Transverse colon (tissue), 4 donors: ENCODE measurements at regions not wholly inside any gene's neighbourhood (a gene's known extent, or its start where the extent isn't known, plus 50 kb on each side); places are given as distances from the start of the nearest gene placed in this dataset.

Experiments
- DNase-seq: peaks from one replicate; pipeline ENCODE4 v3.0.0-alpha.2; 2019
- H3K27ac ChIP-seq, 4 donors: fragments of 200-600 bp; sonication (generic); 2 replicates each; pipeline ENCODE4 v1.5.1; 2016 to 2018; ENCODE audit warnings: inconsistent platforms in 4 of 4
- H3K27me3 ChIP-seq: fragments of 200-600 bp; sonication (generic); 2 replicates; pipeline ENCODE4 v1.5.1; 2017; ENCODE audit warnings: inconsistent platforms
- H3K36me3 ChIP-seq, 4 donors: fragments of 200-600 bp; sonication (generic); 2 replicates each; pipeline ENCODE4 v1.5.1; 2017 to 2019; ENCODE audit warnings: inconsistent platforms in 4 of 4
- H3K4me1 ChIP-seq, 4 donors: fragments of 200-600 bp; sonication (generic); 2 replicates each; pipeline ENCODE4 v1.5.1; 2017 to 2020; ENCODE audit warnings: inconsistent platforms in 4 of 4
- H3K4me3 ChIP-seq, 4 donors: fragments of 200-600 bp; sonication (generic); 1 replicate in 1 of 4; 2 replicates in 3 of 4; pipeline versions ENCODE4 v1.5.1 to v1.6.1; 2017 to 2019; ENCODE audit warnings: inconsistent platforms in 4 of 4
- H3K9me3 ChIP-seq, 2 donors: fragments of 200-600 bp; sonication (generic); 2 replicates each; pipeline ENCODE4 v1.5.1; 2017 to 2019; ENCODE audit warnings: inconsistent platforms in 2 of 2
- CTCF ChIP-seq, 5 experiments: fragments of 200-600 bp in 3 of 5; fragments of 450-650 bp in 2 of 5; sonication (generic) in 3 of 5; IDR thresholded peaks; 1 replicate in 2 of 5; 2 replicates in 3 of 5; pipeline ENCODE4 v1.5.1; 2016 to 2017; ENCODE audit warnings: antibody characterized with exemption in 5 of 5, inconsistent platforms in 3 of 5, mild to moderate bottlenecking in 2 of 5, moderate library complexity in 1 of 5
- EP300 ChIP-seq: sonication (generic); formaldehyde crosslinking; IDR thresholded peaks from one replicate; pipeline ENCODE4 v1.6.1; 2017; ENCODE audit warnings: antibody characterized with exemption, low read depth
- POLR2A ChIP-seq: fragments of 450-650 bp; IDR thresholded peaks from one replicate; pipeline ENCODE4 v1.6.1; 2016; ENCODE audit warnings: antibody characterized with exemption, mild to moderate bottlenecking, moderate library complexity
- POLR2AphosphoS5 ChIP-seq, 3 donors: sonication (generic); formaldehyde crosslinking; IDR thresholded peaks; one replicate each; pipeline ENCODE4 v1.6.1; 2016; ENCODE audit warnings: antibody characterized with exemption in 3 of 3
- WGBS, 2 donors: methylation state at CpG; one replicate each; pipeline ENCODE4 v1.1.5; 2018; ENCODE audit warnings: low coverage in 1 of 2; 5-methylcytosine and 5-hydroxymethylcytosine counted together
- in situ Hi-C, 4 donors: fragments of 200-750 bp; cut with MboI; loops; one replicate each; pipeline versions ENCODE4 v1.15.0 to v1.15.1; 2017; ENCODE audit warnings: low sequenced_read_pairs in 3 of 4, low pct_ligation_motif_present in 1 of 4, low pct_unique_long_range_greater_than_20kb in 1 of 4
- intact Hi-C: fragments of 100-400 bp; cut with DNase I; formaldehyde crosslinking; loops from one replicate; pipeline ENCODE4 v1.15.1; 2023; ENCODE audit warnings: low total_unique reads

- no peak overlapping the region for H3K27ac ChIP-seq
- in situ Hi-C loops (no loop called here), intact Hi-C loops (no loop called here)
- no peak for DNase-seq
- H3K36me3 ChIP-seq, result no peaks in the 10 kb centered on the region
- no peak overlapping the region for H3K4me3 ChIP-seq
- WGBS, 2 donors, result 70 to 78% methylated on average over 5 of the region's 5 CpGs
- no peaks in the 10 kb centered on the region for H3K9me3 ChIP-seq
- peaks cover 0 to 30% (median 3%) of the 10 kb centered on the region in 4 donors for H3K4me1 ChIP-seq
- no peaks in the 10 kb centered on the region for H3K27me3 ChIP-seq
- TF ChIP-seq POLR2A, result no peak
- no peak for TF ChIP-seq POLR2AphosphoS5 (IDR thresholded peaks at IDR 0.05)
- TF ChIP-seq EP300, result no peak
- TF ChIP-seq CTCF (IDR thresholded peaks at IDR 0.05), result no peak
These were observed 230.5 kb upstream of the MBL2 start for GRCh38 chr10:53003094-53003493.

GRCh38 chr10:52999681-53000080, 227.1 kb upstream of the MBL2 start:
- 53 to 56% methylated on average over 2 of the region's 2 CpGs for WGBS, 2 donors
- TF ChIP-seq CTCF (IDR thresholded peaks at IDR 0.05), result no peak
- TF ChIP-seq POLR2AphosphoS5 (IDR thresholded peaks at IDR 0.05), result no peak
- no peak for TF ChIP-seq EP300
- TF ChIP-seq POLR2A, result no peak
- Histone ChIP-seq H3K36me3 (no peaks in the 10 kb centered on the region), H3K4me1 (peaks cover 0 to 5% (median 0%) of the 10 kb centered on the region in 4 donors), H3K4me3 (no peak overlapping the region), H3K27ac (no peak overlapping the region), H3K27me3 (no peaks in the 10 kb centered on the region), H3K9me3 (no peaks in the 10 kb centered on the region)
- in situ Hi-C loops, result no loop called here
- no peak for DNase-seq
- intact Hi-C loops, result no loop called here

GRCh38 chr10:52999258-52999657, 226.7 kb upstream of the MBL2 start:
- 68 to 80% methylated on average over 1 to 2 of the region's 2 CpGs for WGBS, 2 donors
- TF ChIP-seq POLR2AphosphoS5 (IDR thresholded peaks at IDR 0.05) (no peak), CTCF (IDR thresholded peaks at IDR 0.05) (no peak), POLR2A (no peak), EP300 (no peak)

GRCh38 chr10:52997007-52997406, 224.4 kb upstream of the MBL2 start:
- TF ChIP-seq POLR2A, result no peak
- TF ChIP-seq POLR2AphosphoS5 (IDR thresholded peaks at IDR 0.05), result no peak
- no peak for TF ChIP-seq EP300
- TF ChIP-seq CTCF (IDR thresholded peaks at IDR 0.05), result no peak
- in situ Hi-C loops, result no loop called here
- peaks cover 0 to 5% (median 0%) of the 10 kb centered on the region in 4 donors for H3K4me1 ChIP-seq
- H3K4me3 ChIP-seq, result no peak overlapping the region
- no peaks in the 10 kb centered on the region for H3K9me3 ChIP-seq
- H3K27ac ChIP-seq, result no peak overlapping the region
- no peaks in the 10 kb centered on the region for H3K27me3 ChIP-seq
- intact Hi-C loops, result no loop called here
- H3K36me3 ChIP-seq, result no peaks in the 10 kb centered on the region
- DNase-seq, result no peak

More at GRCh38 chr10:52999258-52999657, 226.7 kb upstream of the MBL2 start:
- no peak for DNase-seq
- H3K4me3 ChIP-seq, result no peak overlapping the region
- intact Hi-C loops (no loop called here), in situ Hi-C loops (no loop called here)
- H3K4me1 ChIP-seq, result peaks cover 0 to 5% (median 0%) of the 10 kb centered on the region in 4 donors
- no peaks in the 10 kb centered on the region for H3K36me3 ChIP-seq
- no peaks in the 10 kb centered on the region for H3K27me3 ChIP-seq
- H3K9me3 ChIP-seq, result no peaks in the 10 kb centered on the region
- no peak overlapping the region for H3K27ac ChIP-seq
